HepG2 (cell line): ENCODE measurements at regions not wholly inside any gene's neighbourhood (a gene's known extent, or its start where the extent isn't known, plus 50 kb on each side); places are given as distances from the start of the nearest gene placed in this dataset.

Experiments used
- ATAC-seq: fragments of 200-7000 bp; cut with Tn5 transposase; 3 replicates; pipeline ENCODE4 v1.9.1; 2020; ENCODE audit warnings: mild to moderate bottlenecking, moderate library complexity
- BruUV-seq: library from RNA; stranded (reverse); fragments of 400-500 nt; replicated peaks from 2 replicates; lab custom pipeline; 2021; lab: Mats Ljungman, UMichigan
- CTCF ChIA-PET: fragments of 300-600 bp; formaldehyde crosslinking; extraction: SDS; loops from one replicate; lab custom pipeline; 2021; ENCODE audit warnings: low total read pairs, inconsistent platforms, low intra/inter-chr PET ratio; lab: Yijun Ruan, JAX
- POLR2A ChIA-PET: fragments of 350-600 bp; sonication (Branson Sonifier 250); formaldehyde crosslinking; loops from one replicate; lab custom pipeline; 2020; ENCODE audit warnings: antibody characterized with exemption, inconsistent platforms; lab: Yijun Ruan, JAX
- DNase-seq: peaks from one replicate; pipeline ENCODE4 v3.0.0-alpha.2; 2015; ENCODE audit warnings: low spot score
- FAIRE-seq: peaks from 3 replicates; lab custom pipeline; 2011; peaks lifted over from hg19 to GRCh38; lab: Jason Lieb, UNC
- H2AFZ ChIP-seq: one replicate; pipeline ENCODE4 v1.6.1; 2011; ENCODE audit warnings: low read length, inconsistent platforms
- H3K27ac ChIP-seq: fragments of 300-600 bp; 3 replicates; pipeline ENCODE4 v1.8.0; 2011; ENCODE audit warnings: mixed run types, mild to moderate bottlenecking, mixed read lengths, low read length, inconsistent platforms; ENCODE audit not compliant: insufficient read depth; ENCODE audit errors: extremely low read length
- H3K27me3 ChIP-seq, 2 experiments: fragments of 200-600 bp in 1 of 2; 2 replicates in 1 of 2; 3 replicates in 1 of 2; pipeline versions ENCODE4 v1.6.0 to v1.8.0; 2011; ENCODE audit warnings: low read length in 2 of 2, mild to moderate bottlenecking in 2 of 2, moderate library complexity in 2 of 2, inconsistent platforms in 1 of 2; ENCODE audit not compliant: insufficient read depth in 2 of 2, control insufficient read depth in 1 of 2
- H3K36me3 ChIP-seq, 2 experiments: fragments of 200-600 bp in 1 of 2; replicated peaks in 1 of 2; 2 replicates in 1 of 2; 3 replicates in 1 of 2; pipeline versions ENCODE4 v1.5.1 to v1.8.0; 2011; ENCODE audit warnings: low read length in 2 of 2, inconsistent platforms in 1 of 2; ENCODE audit not compliant: insufficient read depth in 2 of 2, control insufficient read depth in 1 of 2
- H3K4me1 ChIP-seq: 2 replicates; pipeline ENCODE4 v1.5.1; 2012; ENCODE audit warnings: low read length, inconsistent platforms; ENCODE audit not compliant: insufficient read depth
- H3K4me2 ChIP-seq: 2 replicates; pipeline ENCODE4 v1.6.0; 2011; ENCODE audit warnings: low read depth, low read length, inconsistent platforms
- H3K4me3 ChIP-seq, 3 experiments: fragments of 200-600 bp in 1 of 3; sonication (generic), shearing (Covaris generic) in 1 of 3; replicated peaks in 1 of 3; 2 replicates each; pipeline ENCODE4 v1.5.1; 2011 to 2016; ENCODE audit warnings: low read length in 3 of 3, inconsistent platforms in 2 of 3, low read depth in 2 of 3, mild to moderate bottlenecking in 2 of 3, control low read depth in 1 of 3, mixed read lengths in 1 of 3; ENCODE audit not compliant: insufficient read depth in 1 of 3
- H3K79me2 ChIP-seq: one replicate; pipeline ENCODE4 v1.6.1; 2011; ENCODE audit warnings: low read length, inconsistent platforms; ENCODE audit not compliant: insufficient read depth
- H3K9ac ChIP-seq: 2 replicates; pipeline ENCODE4 v1.6.0; 2011; ENCODE audit warnings: mild to moderate bottlenecking, low read depth, low read length, inconsistent platforms; ENCODE audit not compliant: insufficient read depth
- H3K9me3 ChIP-seq: 2 replicates; pipeline ENCODE4 v1.5.1; 2012; ENCODE audit warnings: mild to moderate bottlenecking, low read length
- H4K20me1 ChIP-seq: 2 replicates; pipeline ENCODE4 v1.6.0; 2011; ENCODE audit warnings: inconsistent platforms, mild to moderate bottlenecking, low read length, moderate library complexity; ENCODE audit not compliant: insufficient read depth
- CCAR2 ChIP-seq: fragments of 200-400 bp; formaldehyde crosslinking; optimal IDR thresholded peaks from 2 replicates; pipeline ENCODE3; 2018; ENCODE audit warnings: low read depth, mild to moderate bottlenecking, low read length, moderate library complexity
- CREBL2 ChIP-seq: sonication (generic); formaldehyde crosslinking; IDR thresholded peaks from 2 replicates; pipeline ENCODE4 v1.8.1; 2023; ENCODE audit warnings: missing genetic modification reagents, mild to moderate bottlenecking, borderline replicate concordance
- DNMT3B ChIP-seq: conservative IDR thresholded peaks from 2 replicates; pipeline ENCODE4 v1.6.1; 2016; ENCODE audit warnings: missing biosample characterization, control low read depth
- ELF4 ChIP-seq: sonication (generic); formaldehyde crosslinking; IDR thresholded peaks from 2 replicates; pipeline ENCODE4 v1.5.0; 2020; ENCODE audit warnings: missing genetic modification reagents, mild to moderate bottlenecking, moderate library complexity, borderline replicate concordance
- FOSL1 ChIP-seq: sonication (generic); formaldehyde crosslinking; IDR thresholded peaks from 2 replicates; pipeline ENCODE4 v1.9.0; 2021; ENCODE audit warnings: missing genetic modification reagents, borderline replicate concordance
- MEF2D ChIP-seq: sonication (generic); formaldehyde crosslinking; IDR thresholded peaks from 2 replicates; pipeline ENCODE4 v1.5.1; 2020; ENCODE audit warnings: mild to moderate bottlenecking, missing genetic modification reagents
- NR2F6 ChIP-seq, 2 experiments: IDR thresholded peaks; 2 replicates each; pipeline ENCODE4 v1.6.1; 2016; ENCODE audit warnings: antibody characterized with exemption in 1 of 2, mild to moderate bottlenecking in 1 of 2
- PAWR ChIP-seq: sonication (generic); formaldehyde crosslinking; IDR thresholded peaks from 2 replicates; pipeline ENCODE4 v1.4.0; 2020; ENCODE audit warnings: missing genetic modification reagents, mild to moderate bottlenecking, borderline replicate concordance
- SAP130 ChIP-seq: IDR thresholded peaks from 2 replicates; pipeline ENCODE4 v1.6.1; 2016; ENCODE audit warnings: low read depth
- TEF ChIP-seq: sonication (generic); formaldehyde crosslinking; IDR thresholded peaks from 2 replicates; pipeline ENCODE4 v1.5.0; 2020; ENCODE audit warnings: missing genetic modification reagents
- THYN1 ChIP-seq: sonication (generic); formaldehyde crosslinking; IDR thresholded peaks from 2 replicates; pipeline ENCODE4 v1.8.1; 2023; ENCODE audit warnings: low read depth, mild to moderate bottlenecking, moderate library complexity, missing genetic modification reagents, borderline replicate concordance
- ZBED4 ChIP-seq: sonication (generic); formaldehyde crosslinking; IDR thresholded peaks from 2 replicates; pipeline ENCODE4 v1.4.0; 2020; ENCODE audit warnings: missing genetic modification reagents, borderline replicate concordance
- ZNF18 ChIP-seq: sonication (generic); formaldehyde crosslinking; IDR thresholded peaks from 2 replicates; pipeline ENCODE4 v1.8.0; 2022; ENCODE audit warnings: mild to moderate bottlenecking, missing genetic modification reagents; ENCODE audit not compliant: insufficient replicate concordance
- ZNF253 ChIP-seq: sonication (generic); formaldehyde crosslinking; IDR thresholded peaks from 2 replicates; pipeline ENCODE4 v1.8.0; 2022; ENCODE audit warnings: mild to moderate bottlenecking, missing genetic modification reagents, borderline replicate concordance
- ZNF703 ChIP-seq: sonication (generic); formaldehyde crosslinking; IDR thresholded peaks from 2 replicates; pipeline ENCODE4 v1.5.1; 2020; ENCODE audit warnings: missing genetic modification reagents, mild to moderate bottlenecking, moderate library complexity, borderline replicate concordance
- in situ Hi-C: cut with HindIII; loops from 2 replicates; pipeline ENCODE4 v1.10.0; 2017; ENCODE audit warnings: low pct_unique_long_range_greater_than_20kb; ENCODE audit not compliant: extremely low pct_ligation_motif_present
- intact Hi-C: fragments of 100-400 bp; cut with micrococcal nuclease; formaldehyde crosslinking; loops from one replicate; pipeline ENCODE4 v1.10.0; 2022; ENCODE audit not compliant: unreplicated experiment

GRCh38 chr1:83029916-83030315, 969.0 kb downstream of the TTLL7 start:
- DNase-seq (no peak), FAIRE-seq (no peak), ATAC-seq (no peak)
- ChIA-PET POLR2A (no interaction called here), CTCF (no interaction called here)
- Histone ChIP-seq H2AFZ (no peak overlapping the region), H3K36me3 (no peaks in the 10 kb centered on the region), H3K4me1 (no peaks in the 10 kb centered on the region), H3K9ac (no peak overlapping the region), H3K4me2 (no peak overlapping the region), H3K4me3 (no peak overlapping the region), H4K20me1 (no peaks in the 10 kb centered on the region), H3K27ac (no peak overlapping the region), H3K79me2 (no peaks in the 10 kb centered on the region), H3K9me3 (peaks cover 82% of the 10 kb centered on the region), H3K27me3 (no peaks in the 10 kb centered on the region)
- no peak for TF ChIP-seq CREBL2 (CRISPR knock-in tag)
- TF ChIP-seq FOSL1 (CRISPR knock-in tag) = no peak
- TF ChIP-seq PAWR (CRISPR knock-in tag) = no peak
- no peak for TF ChIP-seq TEF (CRISPR knock-in tag)
- no peak for TF ChIP-seq THYN1 (CRISPR knock-in tag)
- no peak for TF ChIP-seq MEF2D
- TF ChIP-seq ZNF703 (CRISPR knock-in tag) = no peak
- no peak for TF ChIP-seq CCAR2
- TF ChIP-seq ELF4 = no peak
- no peak for TF ChIP-seq ZBED4 (CRISPR knock-in tag)
- TF ChIP-seq ZNF253 (CRISPR knock-in tag) = no peak
- TF ChIP-seq NR2F6 (IDR thresholded peaks at IDR 0.05) = no peak
- no peak for TF ChIP-seq NR2F6 (CRISPR knock-in tag; IDR thresholded peaks at IDR 0.05)
- no peak for TF ChIP-seq ZNF18 (CRISPR knock-in tag)
- TF ChIP-seq DNMT3B (CRISPR knock-in tag) = no peak
- no peak for TF ChIP-seq SAP130
- BruUV-seq = no TSS peak
- intact Hi-C loops = no loop called here
- in situ Hi-C loops = no loop called here
